ENCODE measurements at regions not wholly inside any gene's neighbourhood (a gene's known extent, or its start where the extent isn't known, plus 50 kb on each side); places are given as distances from the start of the nearest gene placed in this dataset.
"Not testable (repeated sequence)": the region's sequence is repeated elsewhere in the genome, so short reads cannot be mapped to it uniquely, and the experiment has no call there.

DNA sequence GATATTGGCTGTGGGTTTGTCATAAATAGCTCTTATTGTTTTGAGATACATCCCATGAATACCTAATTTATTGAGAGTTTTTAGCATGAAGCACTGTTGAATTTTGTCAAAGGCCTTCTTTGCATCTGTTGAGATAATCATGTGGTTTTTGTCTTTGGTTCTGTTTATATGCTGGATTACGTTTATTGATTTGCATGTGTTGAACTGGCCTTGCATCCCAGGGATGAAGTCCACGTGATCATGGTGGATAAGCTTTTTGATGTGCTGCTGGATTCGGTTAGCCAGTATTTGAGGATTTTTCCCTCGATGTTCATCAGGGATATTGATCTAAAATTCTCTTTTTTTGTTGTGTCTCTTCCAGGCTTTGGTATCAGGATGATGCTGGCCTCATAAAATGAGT is 1003.6 kb downstream of the CNTNAP5 start:
- BruUV-seq (replicated peaks); H3K79me2 ChIP-seq (ENCODE audit: control insufficient read depth, insufficient read depth, low read length); H3K9ac ChIP-seq (ENCODE audit: control insufficient read depth, insufficient read depth, low read length); POLR2A ChIA-PET; in situ Hi-C loops (cut with MboI); H3K4me1 ChIP-seq (ENCODE audit: control insufficient read depth, insufficient read depth, low read length); ATAC-seq; H2AFZ ChIP-seq (ENCODE audit: control insufficient read depth, low read depth, low read length); DNase-seq (ENCODE audit: low read depth, low spot score); H3K4me3 ChIP-seq; intact Hi-C loops (cut with micrococcal nuclease; ENCODE audit: unreplicated experiment); RAD21 ChIA-PET (ENCODE audit: unreplicated experiment); FAIRE-seq; CTCF ChIA-PET; H3K36me3 ChIP-seq (ENCODE audit: control insufficient read depth in 2 of 2, insufficient read depth in 2 of 2, low read length in 1 of 2); H3K4me2 ChIP-seq (ENCODE audit: control insufficient read depth, insufficient read depth); H3K9me3 ChIP-seq (replicated peaks; ENCODE audit: control insufficient read depth, insufficient read depth, low read length); H3K27me3 ChIP-seq (replicated peaks in 1 of 2; ENCODE audit: control insufficient read depth in 2 of 2, insufficient read depth in 2 of 2, low read length in 1 of 2); H4K20me1 ChIP-seq (ENCODE audit: control insufficient read depth, insufficient read depth); H3K27ac ChIP-seq (ENCODE audit: control insufficient read depth, insufficient read depth): not testable (repeated sequence)
- 8% methylated on average over 4 of the region's 4 CpGs for whole genome bisulfite sequencing (ENCODE audit: insufficient coverage, insufficient replicate concordance, low lambda C conversion rate, missing lambda C conversion rate)
- SMC1A ChIA-PET (ENCODE audit: uncharacterized antibody, unreplicated experiment): interaction anchor here (0.6 kb wide), 1 partner anchor 298 kb away, joined by 3 read pairs; no protein-coding TSS in a partner anchor

DNA sequence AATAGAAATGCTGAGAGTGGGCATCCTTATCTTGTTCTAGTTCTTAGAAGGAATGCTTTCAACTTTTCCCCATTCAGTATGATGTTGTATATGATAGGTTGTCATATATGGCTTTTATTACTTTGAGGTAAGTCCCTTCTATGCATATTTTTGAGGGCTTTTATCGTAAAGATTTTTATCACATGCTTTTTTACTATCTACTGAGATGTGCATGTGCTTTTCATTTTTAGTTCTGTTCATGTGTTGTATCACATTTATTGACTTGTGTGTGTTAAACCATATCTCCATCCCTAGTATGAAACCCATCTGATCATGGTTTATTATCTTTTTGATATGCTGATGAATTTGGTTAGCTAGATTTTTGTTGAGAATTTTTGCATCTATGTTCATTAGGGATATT is 1008.8 kb downstream of the CNTNAP5 start:
- DNase-seq (ENCODE audit: low read depth, low spot score): no peak
- Histone ChIP-seq H3K36me3 (ENCODE audit: control insufficient read depth in 2 of 2, insufficient read depth in 2 of 2, low read length in 1 of 2) (no peaks in the 10 kb centered on the region), H3K9me3 (replicated peaks; ENCODE audit: control insufficient read depth, insufficient read depth, low read length) (no peaks in the 10 kb centered on the region), H3K4me3 (no peak overlapping the region), H2AFZ (ENCODE audit: control insufficient read depth, low read depth, low read length) (no peak overlapping the region), H3K27ac (ENCODE audit: control insufficient read depth, insufficient read depth) (no peak overlapping the region), H3K79me2 (ENCODE audit: control insufficient read depth, insufficient read depth, low read length) (no peaks in the 10 kb centered on the region), H3K4me1 (ENCODE audit: control insufficient read depth, insufficient read depth, low read length) (no peaks in the 10 kb centered on the region), H3K4me2 (ENCODE audit: control insufficient read depth, insufficient read depth) (no peak overlapping the region), H3K27me3 (replicated peaks in 1 of 2; ENCODE audit: control insufficient read depth in 2 of 2, insufficient read depth in 2 of 2, low read length in 1 of 2) (no peaks in the 10 kb centered on the region), H4K20me1 (ENCODE audit: control insufficient read depth, insufficient read depth) (no peaks in the 10 kb centered on the region), H3K9ac (ENCODE audit: control insufficient read depth, insufficient read depth, low read length) (no peak overlapping the region)
- RAD21 ChIA-PET (ENCODE audit: unreplicated experiment): no interaction called here
- SMC1A ChIA-PET (ENCODE audit: uncharacterized antibody, unreplicated experiment): interaction anchor here (1.0 kb wide), 1 partner anchor 11 kb away, joined by 3 read pairs; no protein-coding TSS in a partner anchor
- in situ Hi-C loops (cut with MboI): no loop called here
- CTCF ChIA-PET: interaction anchor here (0.6 to 1.5 kb wide), 2 partner anchors 59 to 342 kb away, joined by 3 to 4 read pairs; no protein-coding TSS in a partner anchor
- ATAC-seq: no peak
- FAIRE-seq: no peak
- intact Hi-C loops (cut with micrococcal nuclease; ENCODE audit: unreplicated experiment): no loop called here
- no TSS peak for BruUV-seq (replicated peaks)
- POLR2A ChIA-PET: no interaction called here
- WGBS (ENCODE audit: insufficient coverage, insufficient replicate concordance, low lambda C conversion rate, missing lambda C conversion rate): 0% methylated on average over 1 of the region's 1 CpG
- TF ChIP-seq NR2F1 (conservative IDR thresholded peaks at IDR 0.05): no peak
- no peak for TF ChIP-seq SRF (IDR thresholded peaks at IDR 0.05; ENCODE audit: low read depth in 2 of 2, low read length in 2 of 2)
- TF ChIP-seq, protein P1, sequence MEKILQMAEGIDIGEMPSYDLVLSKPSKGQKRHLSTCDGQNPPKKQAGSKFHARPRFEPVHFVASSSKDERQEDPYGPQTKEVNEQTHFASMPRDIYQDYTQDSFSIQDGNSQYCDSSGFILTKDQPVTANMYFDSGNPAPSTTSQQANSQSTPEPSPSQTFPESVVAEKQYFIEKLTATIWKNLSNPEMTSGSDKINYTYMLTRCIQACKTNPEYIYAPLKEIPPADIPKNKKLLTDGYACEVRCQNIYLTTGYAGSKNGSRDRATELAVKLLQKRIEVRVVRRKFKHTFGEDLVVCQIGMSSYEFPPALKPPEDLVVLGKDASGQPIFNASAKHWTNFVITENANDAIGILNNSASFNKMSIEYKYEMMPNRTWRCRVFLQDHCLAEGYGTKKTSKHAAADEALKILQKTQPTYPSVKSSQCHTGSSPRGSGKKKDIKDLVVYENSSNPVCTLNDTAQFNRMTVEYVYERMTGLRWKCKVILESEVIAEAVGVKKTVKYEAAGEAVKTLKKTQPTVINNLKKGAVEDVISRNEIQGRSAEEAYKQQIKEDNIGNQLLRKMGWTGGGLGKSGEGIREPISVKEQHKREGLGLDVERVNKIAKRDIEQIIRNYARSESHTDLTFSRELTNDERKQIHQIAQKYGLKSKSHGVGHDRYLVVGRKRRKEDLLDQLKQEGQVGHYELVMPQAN (conservative IDR thresholded peaks at IDR 0.05): no peak
- TF ChIP-seq, protein P2, sequence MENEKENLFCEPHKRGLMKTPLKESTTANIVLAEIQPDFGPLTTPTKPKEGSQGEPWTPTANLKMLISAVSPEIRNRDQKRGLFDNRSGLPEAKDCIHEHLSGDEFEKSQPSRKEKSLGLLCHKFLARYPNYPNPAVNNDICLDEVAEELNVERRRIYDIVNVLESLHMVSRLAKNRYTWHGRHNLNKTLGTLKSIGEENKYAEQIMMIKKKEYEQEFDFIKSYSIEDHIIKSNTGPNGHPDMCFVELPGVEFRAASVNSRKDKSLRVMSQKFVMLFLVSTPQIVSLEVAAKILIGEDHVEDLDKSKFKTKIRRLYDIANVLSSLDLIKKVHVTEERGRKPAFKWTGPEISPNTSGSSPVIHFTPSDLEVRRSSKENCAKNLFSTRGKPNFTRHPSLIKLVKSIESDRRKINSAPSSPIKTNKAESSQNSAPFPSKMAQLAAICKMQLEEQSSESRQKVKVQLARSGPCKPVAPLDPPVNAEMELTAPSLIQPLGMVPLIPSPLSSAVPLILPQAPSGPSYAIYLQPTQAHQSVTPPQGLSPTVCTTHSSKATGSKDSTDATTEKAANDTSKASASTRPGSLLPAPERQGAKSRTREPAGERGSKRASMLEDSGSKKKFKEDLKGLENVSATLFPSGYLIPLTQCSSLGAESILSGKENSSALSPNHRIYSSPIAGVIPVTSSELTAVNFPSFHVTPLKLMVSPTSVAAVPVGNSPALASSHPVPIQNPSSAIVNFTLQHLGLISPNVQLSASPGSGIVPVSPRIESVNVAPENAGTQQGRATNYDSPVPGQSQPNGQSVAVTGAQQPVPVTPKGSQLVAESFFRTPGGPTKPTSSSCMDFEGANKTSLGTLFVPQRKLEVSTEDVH (IDR thresholded peaks at IDR 0.05; ENCODE audit: low read depth, partially characterized antibody): no peak
- TF ChIP-seq, protein P3, sequence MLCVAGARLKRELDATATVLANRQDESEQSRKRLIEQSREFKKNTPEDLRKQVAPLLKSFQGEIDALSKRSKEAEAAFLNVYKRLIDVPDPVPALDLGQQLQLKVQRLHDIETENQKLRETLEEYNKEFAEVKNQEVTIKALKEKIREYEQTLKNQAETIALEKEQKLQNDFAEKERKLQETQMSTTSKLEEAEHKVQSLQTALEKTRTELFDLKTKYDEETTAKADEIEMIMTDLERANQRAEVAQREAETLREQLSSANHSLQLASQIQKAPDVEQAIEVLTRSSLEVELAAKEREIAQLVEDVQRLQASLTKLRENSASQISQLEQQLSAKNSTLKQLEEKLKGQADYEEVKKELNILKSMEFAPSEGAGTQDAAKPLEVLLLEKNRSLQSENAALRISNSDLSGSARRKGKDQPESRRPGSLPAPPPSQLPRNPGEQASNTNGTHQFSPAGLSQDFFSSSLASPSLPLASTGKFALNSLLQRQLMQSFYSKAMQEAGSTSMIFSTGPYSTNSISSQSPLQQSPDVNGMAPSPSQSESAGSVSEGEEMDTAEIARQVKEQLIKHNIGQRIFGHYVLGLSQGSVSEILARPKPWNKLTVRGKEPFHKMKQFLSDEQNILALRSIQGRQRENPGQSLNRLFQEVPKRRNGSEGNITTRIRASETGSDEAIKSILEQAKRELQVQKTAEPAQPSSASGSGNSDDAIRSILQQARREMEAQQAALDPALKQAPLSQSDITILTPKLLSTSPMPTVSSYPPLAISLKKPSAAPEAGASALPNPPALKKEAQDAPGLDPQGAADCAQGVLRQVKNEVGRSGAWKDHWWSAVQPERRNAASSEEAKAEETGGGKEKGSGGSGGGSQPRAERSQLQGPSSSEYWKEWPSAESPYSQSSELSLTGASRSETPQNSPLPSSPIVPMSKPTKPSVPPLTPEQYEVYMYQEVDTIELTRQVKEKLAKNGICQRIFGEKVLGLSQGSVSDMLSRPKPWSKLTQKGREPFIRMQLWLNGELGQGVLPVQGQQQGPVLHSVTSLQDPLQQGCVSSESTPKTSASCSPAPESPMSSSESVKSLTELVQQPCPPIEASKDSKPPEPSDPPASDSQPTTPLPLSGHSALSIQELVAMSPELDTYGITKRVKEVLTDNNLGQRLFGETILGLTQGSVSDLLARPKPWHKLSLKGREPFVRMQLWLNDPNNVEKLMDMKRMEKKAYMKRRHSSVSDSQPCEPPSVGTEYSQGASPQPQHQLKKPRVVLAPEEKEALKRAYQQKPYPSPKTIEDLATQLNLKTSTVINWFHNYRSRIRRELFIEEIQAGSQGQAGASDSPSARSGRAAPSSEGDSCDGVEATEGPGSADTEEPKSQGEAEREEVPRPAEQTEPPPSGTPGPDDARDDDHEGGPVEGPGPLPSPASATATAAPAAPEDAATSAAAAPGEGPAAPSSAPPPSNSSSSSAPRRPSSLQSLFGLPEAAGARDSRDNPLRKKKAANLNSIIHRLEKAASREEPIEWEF (IDR thresholded peaks at IDR 0.05; ENCODE audit: insufficient replicate concordance, low read depth, low read length): no peak
- TF ChIP-seq SUZ12 (IDR thresholded peaks at IDR 0.05; ENCODE audit: unreplicated experiment): no peak
- TF ChIP-seq SIN3A (IDR thresholded peaks at IDR 0.05; ENCODE audit: low read depth, low read length): no peak

Data from GM12878 (cell line).